Putamen (tissue), 1 donor: ENCODE measurements at regions not wholly inside any gene's neighbourhood (a gene's known extent, or its start where the extent isn't known, plus 50 kb on each side); places are given as distances from the start of the nearest gene placed in this dataset.
"Not testable (repeated sequence)": the region's sequence is repeated elsewhere in the genome, so short reads cannot be mapped to it uniquely, and the experiment has no call there.

Experiments used
- DNase-seq: peaks from one replicate; pipeline ENCODE4 v3.0.0-alpha.2; 2016; ENCODE audit warnings: low spot score

- DNase-seq: no peak
These were observed 51.5 kb upstream of the IFNE start for GRCh38 chr9:21533597-21533996.

GRCh38 chr9:21535396-21535795 is 53.3 kb upstream of the IFNE start:
- no peak for DNase-seq

GRCh38 chr9:21542787-21543186 is 60.7 kb upstream of the IFNE start:
- DNase-seq: no peak

- DNase-seq: no peak
These were observed 61.1 kb upstream of the IFNE start for GRCh38 chr9:21543187-21543586.

GRCh38 chr9:21543816-21544215 is 61.7 kb upstream of the IFNE start:
- not testable (repeated sequence) for DNase-seq

- DNase-seq: no peak
These were observed 64.8 kb upstream of the IFNE start for GRCh38 chr9:21546949-21547348.

GRCh38 chr9:21549251-21549765 is 67.2 kb upstream of the IFNE start:
- DNase-seq: no peak

GRCh38 chr9:21549890-21550289 is 67.8 kb upstream of the IFNE start:
- no peak for DNase-seq

- DNase-seq: no peak
These were observed 68.3 kb upstream of the IFNE start for GRCh38 chr9:21550392-21550791.

- no peak for DNase-seq
These were observed 69.3 kb upstream of the IFNE start for GRCh38 chr9:21551401-21551800.

- no peak for DNase-seq
These were observed 70.4 kb upstream of the IFNE start for GRCh38 chr9:21552244-21553170.

GRCh38 chr9:21553441-21553840 is 71.3 kb upstream of the IFNE start:
- no peak for DNase-seq

GRCh38 chr9:21554813-21555212 is 72.7 kb upstream of the IFNE start:
- DNase-seq: no peak

- DNase-seq: no peak
These were observed 73.8 kb upstream of the IFNE start for GRCh38 chr9:21555911-21556310.

GRCh38 chr9:21556581-21557427 is 74.7 kb upstream of the IFNE start:
- no peak for DNase-seq

- DNase-seq: no peak
These were observed 75.3 kb upstream of the IFNE start for GRCh38 chr9:21557428-21557768.

GRCh38 chr9:21558079-21558478 is 76.0 kb upstream of the IFNE start:
- DNase-seq: no peak

GRCh38 chr9:21558615-21559401 is 76.7 kb upstream of the IFNE start:
- DNase-seq: peak; percentile 5

- DNase-seq: no peak
These were observed 77.5 kb upstream of the IFNE start for GRCh38 chr9:21559402-21560280.

GRCh38 chr9:21560281-21560745 is 78.2 kb upstream of the IFNE start:
- DNase-seq: no peak

- no peak for DNase-seq
These were observed 79.4 kb upstream of the IFNE start for GRCh38 chr9:21561502-21561901.
